Fibroblast of lung (primary cell): ENCODE measurements at regions not wholly inside any gene's neighbourhood (a gene's known extent, or its start where the extent isn't known, plus 50 kb on each side); places are given as distances from the start of the nearest gene placed in this dataset.

ENCODE experiments used
- EZH2 ChIP-seq: IDR thresholded peaks from 2 replicates; pipeline ENCODE4 v1.5.1; 2012; ENCODE audit warnings: low read length, control low read depth, mild to moderate bottlenecking; ENCODE audit errors: missing control alignments
- TF ChIP-seq, protein P1 (sequence below), 2 donors: IDR thresholded peaks in 1 of 2; conservative IDR thresholded peaks in 1 of 2; 1 replicate in 1 of 2; 2 replicates in 1 of 2; pipeline ENCODE4 v1.5.1; 2011 to 2012; ENCODE audit warnings: low read length in 2 of 2, control low read depth in 1 of 2, inconsistent platforms in 1 of 2, low read depth in 1 of 2, mild to moderate bottlenecking in 1 of 2

DNA sequence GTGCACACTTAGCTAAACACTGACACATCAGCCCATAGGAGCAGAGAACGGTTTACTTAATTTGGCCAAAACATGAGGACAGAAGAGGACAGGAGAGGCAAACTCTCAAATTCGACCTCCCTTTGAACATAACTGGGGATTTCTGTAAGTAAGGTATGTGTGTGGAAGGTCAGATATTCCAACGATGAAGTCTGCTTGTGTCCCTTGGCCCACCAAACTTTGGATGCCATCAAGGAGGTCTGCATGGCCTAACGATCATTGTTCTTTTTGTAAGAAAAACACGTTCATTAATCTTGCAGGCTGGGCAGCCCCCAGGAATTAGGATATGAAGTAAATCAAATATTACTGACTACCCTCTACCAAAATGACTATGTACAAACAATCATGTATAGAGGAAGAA is 908.5 kb upstream of the ATXN7L3B start:
- TF ChIP-seq, protein P1, sequence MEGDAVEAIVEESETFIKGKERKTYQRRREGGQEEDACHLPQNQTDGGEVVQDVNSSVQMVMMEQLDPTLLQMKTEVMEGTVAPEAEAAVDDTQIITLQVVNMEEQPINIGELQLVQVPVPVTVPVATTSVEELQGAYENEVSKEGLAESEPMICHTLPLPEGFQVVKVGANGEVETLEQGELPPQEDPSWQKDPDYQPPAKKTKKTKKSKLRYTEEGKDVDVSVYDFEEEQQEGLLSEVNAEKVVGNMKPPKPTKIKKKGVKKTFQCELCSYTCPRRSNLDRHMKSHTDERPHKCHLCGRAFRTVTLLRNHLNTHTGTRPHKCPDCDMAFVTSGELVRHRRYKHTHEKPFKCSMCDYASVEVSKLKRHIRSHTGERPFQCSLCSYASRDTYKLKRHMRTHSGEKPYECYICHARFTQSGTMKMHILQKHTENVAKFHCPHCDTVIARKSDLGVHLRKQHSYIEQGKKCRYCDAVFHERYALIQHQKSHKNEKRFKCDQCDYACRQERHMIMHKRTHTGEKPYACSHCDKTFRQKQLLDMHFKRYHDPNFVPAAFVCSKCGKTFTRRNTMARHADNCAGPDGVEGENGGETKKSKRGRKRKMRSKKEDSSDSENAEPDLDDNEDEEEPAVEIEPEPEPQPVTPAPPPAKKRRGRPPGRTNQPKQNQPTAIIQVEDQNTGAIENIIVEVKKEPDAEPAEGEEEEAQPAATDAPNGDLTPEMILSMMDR (conservative IDR thresholded peaks at IDR 0.05 in 1 of 2, IDR thresholded peaks at IDR 0.05 in 1 of 2; ENCODE audit: low read depth in 1 of 2, low read length in 2 of 2): no peak
- TF ChIP-seq EZH2: no peak
